Chondrocyte (in vitro differentiated cells): ENCODE measurements at regions not wholly inside any gene's neighbourhood (a gene's known extent, or its start where the extent isn't known, plus 50 kb on each side); places are given as distances from the start of the nearest gene placed in this dataset.

Experiments used
- DNase-seq: peaks from one replicate; pipeline ENCODE4 v3.0.0; 2021; ENCODE audit warnings: mixed read lengths, low spot score
- H3K27ac Mint-ChIP-seq: one replicate; pipeline ENCODE4 v1.8.0; 2021; ENCODE audit warnings: mild to moderate bottlenecking, moderate library complexity, mixed read lengths; ENCODE audit not compliant: unreplicated experiment
- H3K27me3 Mint-ChIP-seq: 2 replicates; pipeline ENCODE4 v1.8.0; 2021; ENCODE audit warnings: low read depth, mixed read lengths
- H3K36me3 Mint-ChIP-seq: 2 replicates; pipeline ENCODE4 v1.8.0; 2021; ENCODE audit warnings: low read depth, mixed read lengths
- H3K4me1 Mint-ChIP-seq: 2 replicates; pipeline ENCODE4 v1.8.0; 2021; ENCODE audit warnings: low read depth, mild to moderate bottlenecking, mixed read lengths
- H3K4me3 Mint-ChIP-seq: one replicate; pipeline ENCODE4 v1.8.0; 2021; ENCODE audit warnings: mild to moderate bottlenecking, moderate library complexity, mixed read lengths; ENCODE audit not compliant: unreplicated experiment
- H3K9me3 Mint-ChIP-seq: 2 replicates; pipeline ENCODE4 v1.8.0; 2021; ENCODE audit warnings: low read depth, mixed read lengths
- CTCF ChIP-seq: fragments of 200-600 bp; sonication (generic); IDR thresholded peaks from 2 replicates; pipeline ENCODE4 v1.5.0; 2021; ENCODE audit warnings: antibody characterized with exemption, mild to moderate bottlenecking, moderate library complexity

- no peak overlapping the region for H3K4me3 Mint-ChIP-seq
- peaks cover 8% of the 10 kb centered on the region for H3K9me3 Mint-ChIP-seq
- TF ChIP-seq CTCF = no peak
- H3K36me3 Mint-ChIP-seq = peaks cover 2% of the 10 kb centered on the region
- H3K27ac Mint-ChIP-seq = no peak overlapping the region
- DNase-seq = no peak
- H3K27me3 Mint-ChIP-seq = peaks cover 15% of the 10 kb centered on the region
- H3K4me1 Mint-ChIP-seq = peaks cover 4% of the 10 kb centered on the region
These were observed 69.0 kb upstream of the RFXAP start for GRCh38 chr13:36750046-36750445.

DNA sequence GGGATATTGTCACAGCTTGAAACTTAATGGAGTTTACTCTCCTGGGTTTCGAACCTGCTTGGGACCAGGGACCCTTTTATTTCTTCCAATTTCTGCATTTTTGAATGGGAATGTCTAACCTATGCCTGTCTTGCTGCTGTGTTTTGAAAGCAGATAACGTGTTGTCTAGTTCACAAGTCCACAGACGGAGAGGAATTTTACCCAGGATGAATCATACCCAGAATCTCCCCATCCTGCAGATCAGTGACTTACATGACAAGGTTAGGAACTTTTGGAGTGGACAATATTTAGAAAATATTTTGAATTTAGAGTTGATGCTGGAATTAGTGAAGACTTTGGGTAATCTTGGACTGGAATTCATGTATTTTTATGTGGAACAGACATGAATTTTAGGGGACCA lies 68.6 kb upstream of the RFXAP start:
- H3K27me3 Mint-ChIP-seq = peaks cover 18% of the 10 kb centered on the region
- TF ChIP-seq CTCF = no peak
- H3K27ac Mint-ChIP-seq = no peak overlapping the region
- H3K9me3 Mint-ChIP-seq = peaks cover 8% of the 10 kb centered on the region
- peaks cover under 1% of the 10 kb centered on the region for H3K4me1 Mint-ChIP-seq
- H3K4me3 Mint-ChIP-seq = no peak overlapping the region
- no peak for DNase-seq
- H3K36me3 Mint-ChIP-seq = peaks cover 2% of the 10 kb centered on the region

- DNase-seq = no peak
- no peaks in the 10 kb centered on the region for H3K4me1 Mint-ChIP-seq
These were observed 68.1 kb upstream of the RFXAP start for GRCh38 chr13:36750946-36751345.

DNA sequence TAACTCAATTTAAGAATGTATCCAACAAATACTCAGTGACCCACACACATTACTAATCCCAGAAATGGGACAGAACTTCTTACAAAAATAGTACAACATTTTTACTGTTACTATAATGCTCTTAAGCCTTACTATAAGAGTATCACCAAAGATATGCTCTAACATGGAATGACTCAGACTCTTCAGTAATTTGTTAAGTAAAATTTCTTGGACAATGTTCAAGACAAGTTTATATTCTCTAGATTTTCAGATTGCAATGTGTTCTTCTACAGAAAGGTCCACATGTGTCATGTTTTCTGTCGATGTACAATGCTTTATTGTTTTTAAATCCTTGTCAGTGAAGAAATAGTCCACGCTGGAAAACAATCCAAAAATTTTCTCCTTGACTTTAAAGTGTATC lies 66.3 kb upstream of the RFXAP start:
- Mint-ChIP-seq H3K27me3 (peaks cover 21% of the 10 kb centered on the region), H3K4me3 (no peak overlapping the region), H3K4me1 (no peaks in the 10 kb centered on the region), H3K36me3 (peaks cover 2% of the 10 kb centered on the region), H3K27ac (no peak overlapping the region), H3K9me3 (peaks cover 8% of the 10 kb centered on the region)
- no peak for DNase-seq
- TF ChIP-seq CTCF = no peak

More at GRCh38 chr13:36750946-36751345, 68.1 kb upstream of the RFXAP start:
- peaks cover 8% of the 10 kb centered on the region for H3K9me3 Mint-ChIP-seq
- H3K4me3 Mint-ChIP-seq = no peak overlapping the region
- H3K27ac Mint-ChIP-seq = no peak overlapping the region
- H3K36me3 Mint-ChIP-seq = peaks cover 2% of the 10 kb centered on the region
- peaks cover 18% of the 10 kb centered on the region for H3K27me3 Mint-ChIP-seq
- TF ChIP-seq CTCF = no peak

- peaks cover 24% of the 10 kb centered on the region for H3K27me3 Mint-ChIP-seq
- no peak for TF ChIP-seq CTCF
- H3K36me3 Mint-ChIP-seq = peaks cover 2% of the 10 kb centered on the region
- H3K9me3 Mint-ChIP-seq = peaks cover 8% of the 10 kb centered on the region
- no peak for DNase-seq
- no peak overlapping the region for H3K27ac Mint-ChIP-seq
- no peak overlapping the region for H3K4me3 Mint-ChIP-seq
- H3K4me1 Mint-ChIP-seq = no peaks in the 10 kb centered on the region
These were observed 65.8 kb upstream of the RFXAP start for GRCh38 chr13:36753176-36753575.
